ENCODE measurements at regions not wholly inside any gene's neighbourhood (a gene's known extent, or its start where the extent isn't known, plus 50 kb on each side); places are given as distances from the start of the nearest gene placed in this dataset.
"Not testable (repeated sequence)": the region's sequence is repeated elsewhere in the genome, so short reads cannot be mapped to it uniquely, and the experiment has no call there.

DNA sequence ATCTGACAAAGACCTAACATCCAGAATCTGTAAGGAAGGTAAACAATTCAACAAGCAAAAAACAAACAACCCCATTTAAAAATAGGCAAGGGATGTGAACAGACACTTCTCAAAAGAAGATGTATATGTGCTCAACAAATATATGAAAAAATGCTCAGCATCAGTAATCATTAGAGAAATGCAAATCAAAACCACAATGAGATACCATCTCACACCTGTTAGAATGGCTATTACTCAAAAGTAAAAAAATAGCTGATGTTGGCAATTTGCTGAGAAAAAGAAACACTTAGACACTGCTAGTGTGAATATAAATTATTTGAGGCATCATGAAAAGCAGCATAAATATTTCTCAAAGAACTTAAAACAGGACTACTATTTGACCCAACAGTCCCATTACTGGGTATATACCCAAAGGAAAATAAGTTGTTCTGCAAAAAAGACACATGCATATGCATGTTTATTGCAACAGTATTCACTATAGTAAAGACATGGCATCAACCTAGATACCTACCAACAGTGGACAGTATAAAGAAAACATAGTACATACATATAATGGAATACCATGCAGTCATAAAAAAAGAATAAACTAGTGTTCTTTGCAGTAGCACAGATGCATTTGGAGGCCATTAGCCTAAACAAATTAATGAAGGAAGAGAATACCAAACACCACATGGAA is 980.1 kb downstream of the KCNMA1 start:
- no peak for DNase-seq

DNA sequence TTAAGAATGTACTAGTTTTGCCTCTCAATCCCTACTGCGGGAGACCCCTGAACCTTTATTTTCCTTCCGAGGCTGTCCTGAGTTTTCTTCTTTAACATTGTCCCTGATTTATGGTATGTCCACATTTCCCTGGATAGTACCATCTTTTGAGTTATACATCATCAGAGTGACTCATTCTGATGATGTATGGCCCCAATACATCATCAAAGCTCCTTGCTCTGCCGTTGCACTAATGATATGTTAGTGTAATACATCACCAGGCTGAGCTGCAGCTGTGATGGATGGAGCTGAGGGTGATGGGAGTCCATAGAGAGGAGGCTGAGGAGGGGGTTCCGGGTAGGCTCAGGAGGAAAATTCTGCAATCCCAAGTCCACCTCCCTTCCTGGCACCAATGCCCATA is 986.5 kb downstream of the KCNMA1 start:
- no peak for DNase-seq

DNA sequence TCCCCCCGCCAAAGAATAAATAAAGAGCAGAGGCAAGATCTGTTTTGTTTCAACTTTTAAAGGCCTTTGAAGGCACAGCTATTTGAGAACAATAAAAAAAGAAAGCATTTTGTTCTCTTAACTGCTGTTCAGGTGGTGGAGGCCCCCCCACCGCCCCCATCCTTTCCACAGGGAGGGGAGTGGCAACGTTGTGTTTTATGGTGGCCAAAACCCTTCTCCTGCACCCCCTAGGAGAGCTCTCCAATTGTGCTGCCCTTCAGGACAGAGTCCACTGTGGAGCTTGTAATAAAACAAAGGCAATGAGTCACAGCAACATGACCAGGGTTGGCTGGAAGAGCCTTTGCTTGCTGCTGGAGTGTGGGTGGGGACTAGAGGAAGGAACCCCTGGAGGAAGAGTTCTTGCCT is 987.9 kb downstream of the KCNMA1 start:
- DNase-seq: peak; percentile 71

DNA sequence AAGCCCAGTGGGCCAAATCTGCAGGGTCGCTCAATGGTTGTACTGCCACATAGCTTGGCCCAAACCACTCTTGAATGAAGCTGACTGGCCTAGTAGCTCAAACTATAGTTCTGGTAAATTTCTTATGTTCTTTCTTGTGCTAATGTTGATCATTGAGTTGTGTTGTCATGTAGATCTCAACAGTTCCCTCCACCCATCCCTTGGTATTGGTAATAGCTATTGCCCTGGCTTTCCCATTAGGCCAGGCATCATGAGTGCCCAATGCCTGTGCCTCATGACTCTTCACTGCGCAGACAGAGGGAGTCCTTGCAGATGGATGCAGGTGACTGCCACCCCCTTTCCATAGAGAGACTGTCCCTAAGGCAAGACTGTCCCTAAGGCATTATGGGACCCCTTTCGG is 988.4 kb downstream of the KCNMA1 start:
- DNase-seq: no peak

DNA sequence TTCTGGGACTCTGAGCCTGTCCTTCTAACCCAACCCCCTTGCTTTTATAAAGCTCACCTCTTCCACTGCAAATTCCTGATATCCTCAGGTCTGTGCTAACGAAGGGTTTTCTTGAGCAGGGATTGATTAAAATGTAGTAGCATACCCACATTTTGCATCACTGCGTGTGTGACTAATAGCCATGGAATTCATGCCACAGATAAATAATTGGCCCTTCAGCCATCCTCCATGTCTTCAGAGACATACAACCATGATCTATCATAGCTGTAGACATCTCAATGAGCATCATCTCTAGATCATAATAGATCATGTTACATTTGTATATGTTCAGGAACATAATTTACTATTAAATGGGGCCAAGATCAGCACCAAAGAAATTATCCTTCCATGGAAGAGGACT is 990.3 kb downstream of the KCNMA1 start:
- DNase-seq: peak; percentile 69

DNA sequence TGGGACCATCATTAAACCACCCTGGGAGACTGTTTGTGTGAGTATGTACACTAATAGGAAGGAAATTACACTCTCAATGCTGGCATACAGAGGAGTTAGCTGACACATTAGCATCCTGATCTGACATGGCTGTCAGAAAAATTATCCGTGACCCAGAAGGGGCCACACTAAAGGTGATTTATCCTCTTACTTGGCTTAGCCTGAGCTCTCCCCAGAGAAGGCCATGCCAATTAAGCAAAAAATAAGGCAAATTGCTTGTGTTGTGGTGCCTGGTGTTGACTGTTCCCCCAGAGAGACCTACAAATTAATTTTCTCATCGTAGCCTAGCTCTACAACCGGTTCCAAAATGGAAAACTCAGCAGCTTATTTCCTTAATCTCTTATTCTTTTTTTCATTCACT is 992.3 kb downstream of the KCNMA1 start:
- no peak for DNase-seq

DNA sequence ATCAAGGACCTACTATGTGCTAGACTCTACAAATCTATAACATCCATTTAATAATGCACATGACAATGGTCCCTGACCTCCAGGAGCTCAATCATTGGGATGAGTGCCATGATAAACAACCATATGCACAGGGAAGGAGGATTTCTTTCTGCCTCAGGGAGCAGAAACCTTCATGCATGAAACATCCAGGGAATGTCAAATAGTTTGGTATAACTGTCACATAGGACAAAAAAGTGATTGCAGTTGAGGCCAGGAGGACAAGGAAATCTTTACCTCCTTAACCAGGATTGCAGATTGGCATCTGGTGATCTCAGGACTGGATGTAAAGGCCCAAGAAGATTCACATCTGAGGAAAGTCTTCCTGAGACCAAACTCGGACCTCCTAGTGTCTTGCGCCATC is 993.1 kb downstream of the KCNMA1 start:
- DNase-seq: peak; percentile 41

DNA sequence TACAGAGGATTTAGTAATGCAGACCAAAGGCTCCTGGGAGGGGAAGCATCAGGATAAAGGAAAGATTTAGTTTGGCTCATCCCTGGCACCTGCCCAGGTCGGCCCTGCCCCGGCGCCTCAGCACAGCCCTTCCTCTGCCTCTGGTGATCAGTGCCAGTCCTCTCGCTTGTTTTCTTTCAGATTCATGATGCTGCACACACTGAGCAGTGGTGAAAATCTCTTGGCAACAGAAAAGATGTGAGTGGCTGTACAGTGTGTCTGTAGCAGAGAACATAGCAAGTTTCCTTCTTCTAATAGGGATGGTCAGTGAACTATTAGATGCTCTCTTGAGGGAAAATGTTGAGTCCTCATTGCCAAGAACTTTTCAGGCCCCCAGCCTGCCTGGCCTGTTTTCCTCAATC is 994.1 kb downstream of the KCNMA1 start:
- no peak for DNase-seq

DNA sequence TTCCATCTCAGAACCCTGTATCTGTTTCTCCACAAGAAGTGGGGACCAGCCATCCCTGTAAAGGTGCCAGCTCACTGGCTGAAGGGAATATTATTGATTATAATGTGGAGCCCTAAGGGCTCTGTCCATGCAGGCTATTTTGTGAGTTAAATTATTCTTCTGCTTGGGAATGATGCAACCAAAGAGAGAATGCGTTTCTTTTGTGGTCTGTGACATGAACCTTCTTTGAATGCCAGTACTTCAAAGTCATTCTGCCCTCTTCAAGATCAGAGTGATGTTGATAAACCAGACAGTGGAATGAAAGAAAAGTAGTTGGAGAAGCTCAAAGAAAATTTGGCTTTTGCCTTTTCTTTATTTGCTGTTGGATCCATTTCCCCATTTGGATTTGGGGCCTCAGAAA is 995.2 kb downstream of the KCNMA1 start:
- no peak for DNase-seq

DNA sequence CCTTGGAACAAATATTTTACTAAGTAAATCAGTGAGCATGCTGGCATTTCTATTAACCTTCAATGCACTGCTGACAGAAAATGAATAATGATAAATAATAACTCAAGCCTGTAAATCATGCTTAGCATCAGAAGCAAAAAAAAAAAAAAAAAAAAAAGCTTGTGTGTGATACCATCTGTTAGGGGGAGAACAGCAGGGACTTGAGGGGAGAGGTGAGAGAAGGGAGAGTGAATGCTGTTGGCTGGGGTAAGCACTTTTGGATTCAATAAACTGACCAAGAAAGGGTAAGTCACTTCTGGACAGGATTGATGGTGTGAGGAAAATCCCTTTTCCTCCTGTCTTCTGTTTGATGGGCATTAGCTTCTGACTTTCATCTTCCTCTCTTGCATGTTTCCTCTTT is 996.4 kb downstream of the KCNMA1 start:
- no peak for DNase-seq

DNA sequence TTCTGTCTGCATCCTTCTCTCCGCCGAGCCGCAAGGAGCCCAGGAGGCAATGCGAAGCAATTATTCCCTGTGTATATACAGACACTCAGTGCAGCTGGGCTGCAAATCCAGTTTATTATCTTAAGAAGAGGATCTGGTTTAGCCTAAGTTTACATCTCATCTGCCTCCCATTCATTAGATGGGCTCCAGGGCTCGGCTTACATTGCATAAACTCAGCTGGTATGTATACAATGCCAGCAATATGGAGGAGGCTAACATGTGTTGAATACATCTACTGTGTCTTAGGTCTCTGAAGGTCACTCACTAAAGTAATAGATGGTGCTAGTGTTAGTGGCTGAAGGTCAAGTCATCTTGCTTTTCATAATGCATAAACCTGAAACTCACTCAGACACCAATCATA is 996.8 kb downstream of the KCNMA1 start:
- DNase-seq: no peak

DNA sequence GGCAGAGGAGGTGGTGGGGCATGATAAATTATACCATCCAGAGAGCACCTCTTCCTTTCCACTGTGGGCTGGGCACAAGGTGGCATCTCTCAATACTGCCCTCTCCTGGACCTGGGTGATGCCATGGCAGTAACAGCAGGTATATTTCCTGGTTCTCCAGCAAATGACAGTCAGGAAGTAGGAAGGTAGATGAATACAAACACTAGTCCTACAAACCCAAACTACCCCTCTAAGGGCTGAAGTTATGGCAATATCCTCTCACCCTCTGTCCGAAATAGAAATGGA is 1004.9 kb downstream of the KCNMA1 start:
- DNase-seq: peak; percentile 15

DNA sequence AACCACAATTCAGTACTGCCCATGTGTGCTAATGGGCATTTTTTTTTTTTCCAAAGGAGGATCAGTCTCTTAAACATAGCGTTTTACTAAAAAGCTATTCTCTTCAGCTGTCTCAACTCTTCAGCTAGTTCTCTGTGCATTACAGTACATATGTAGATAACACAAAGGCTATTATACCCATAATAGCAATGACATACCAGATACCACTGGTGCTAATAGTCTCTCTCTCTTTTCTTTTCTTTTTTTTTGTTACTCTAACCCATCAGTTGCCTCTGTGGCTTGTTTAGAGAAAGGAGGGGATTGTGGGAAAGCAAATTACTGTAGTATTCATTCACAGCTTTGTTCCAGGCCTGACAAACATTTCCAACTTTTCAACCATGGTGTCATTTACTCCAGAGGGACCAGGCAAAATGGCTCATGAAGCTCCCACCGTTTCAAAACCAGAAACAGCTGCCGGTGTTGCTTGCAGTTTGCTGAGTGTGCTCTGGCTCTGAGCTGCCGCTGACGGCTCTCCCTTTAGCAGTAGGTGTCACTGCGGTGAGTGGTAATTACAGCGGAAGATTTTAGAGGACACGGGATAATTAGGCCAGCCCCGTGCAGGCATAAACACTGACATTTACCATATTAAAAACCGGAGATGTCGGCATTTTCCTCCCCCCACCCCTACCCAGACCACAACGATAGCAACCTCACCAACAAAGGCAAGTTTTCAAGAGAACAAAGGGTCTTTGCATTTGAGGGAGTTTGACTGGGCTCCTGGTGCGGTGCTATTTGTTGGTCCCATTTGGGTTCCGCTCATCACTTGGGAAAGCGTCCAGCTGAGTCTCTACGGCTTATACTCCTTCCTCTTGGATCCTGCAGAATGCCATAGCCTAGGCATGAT is 1005.5 kb downstream of the KCNMA1 start:
- no peak for DNase-seq

DNA sequence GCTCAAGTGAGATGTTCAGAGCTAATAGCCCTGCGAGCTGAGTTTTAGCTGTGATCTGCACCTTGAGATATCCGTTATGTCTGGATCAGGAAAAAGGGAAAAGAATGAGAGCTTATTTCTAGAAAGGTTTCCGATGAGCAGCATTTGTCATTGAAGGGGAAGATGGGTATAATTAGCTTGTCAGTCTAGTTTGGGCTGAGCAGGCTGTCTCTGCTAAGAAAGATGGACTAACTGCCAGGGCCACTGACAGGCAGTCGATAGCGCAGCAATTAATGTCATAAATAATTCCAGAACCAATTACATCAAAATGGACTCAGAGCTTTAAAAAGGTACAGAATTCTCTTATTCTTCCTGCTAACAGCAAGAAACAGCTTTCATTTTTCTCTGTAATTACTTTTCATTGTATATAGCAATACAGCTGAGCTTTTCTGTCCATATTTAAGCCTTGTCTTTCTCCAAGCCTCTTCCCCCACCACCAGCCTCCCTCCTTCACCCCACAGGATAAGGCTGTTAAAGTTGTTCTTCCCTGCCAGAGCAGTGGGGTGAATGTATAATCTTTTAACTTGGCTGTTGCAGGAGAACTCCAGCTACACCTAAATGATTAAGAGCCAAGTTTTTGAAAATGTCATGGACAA is 1006.5 kb downstream of the KCNMA1 start:
- no peak for DNase-seq

DNA sequence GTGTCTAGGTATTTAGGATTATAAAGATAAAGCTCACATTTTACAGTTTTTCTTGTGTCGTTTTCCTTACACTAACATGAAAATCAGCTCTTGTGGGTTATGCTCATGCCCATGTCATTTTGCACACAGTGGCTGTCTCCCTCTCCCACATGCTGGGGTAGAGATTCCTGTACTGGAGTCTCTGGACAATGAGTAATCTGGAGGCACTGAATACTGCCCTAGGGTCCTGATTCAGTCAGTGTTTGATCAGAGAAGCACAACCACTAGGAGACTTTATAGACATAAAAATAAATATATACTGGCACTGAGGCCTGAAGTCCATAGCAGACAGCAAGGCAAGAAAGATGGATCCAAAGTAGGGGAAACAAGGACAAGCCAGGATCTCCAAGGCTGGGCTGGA is 1008.8 kb downstream of the KCNMA1 start:
- DNase-seq: peak; percentile 27

DNA sequence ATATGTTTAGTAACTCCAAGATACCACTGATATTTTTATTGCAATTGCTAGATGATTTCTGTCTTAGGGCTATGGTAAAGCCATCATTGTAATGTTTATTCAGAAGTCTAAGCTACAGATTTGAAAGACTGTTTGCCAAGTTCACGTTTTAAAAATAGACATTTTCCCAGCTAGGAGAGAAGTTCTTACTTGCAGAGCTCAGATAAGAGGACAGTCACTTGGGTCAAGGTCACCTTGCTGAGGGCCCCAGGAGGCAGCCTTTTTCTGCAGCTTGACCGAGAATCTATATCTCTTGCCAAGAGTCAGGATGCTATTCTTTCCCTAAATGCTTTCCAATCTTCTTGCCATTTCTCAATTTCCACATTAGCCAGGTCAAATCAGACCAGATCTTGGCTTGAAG is 1011.2 kb downstream of the KCNMA1 start:
- DNase-seq: no peak

DNA sequence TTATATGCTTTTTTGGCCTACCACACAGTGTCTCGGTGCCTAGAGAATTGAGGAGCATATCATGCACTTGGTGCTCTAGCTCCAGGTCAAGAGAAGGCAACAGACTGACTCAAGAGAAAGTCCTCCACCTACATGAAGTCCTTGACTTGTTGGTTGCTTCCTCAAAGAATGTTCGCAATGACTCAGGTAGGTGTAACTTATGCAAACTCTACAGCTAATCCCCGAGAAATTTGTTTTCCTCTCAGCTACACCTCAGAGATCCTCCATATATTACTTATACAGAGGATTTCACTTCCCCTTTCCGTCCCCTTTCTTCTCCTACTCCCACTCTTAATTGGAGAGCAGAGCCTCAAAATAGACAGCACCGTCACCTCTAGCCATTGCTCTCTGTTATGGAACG is 1013.1 kb downstream of the KCNMA1 start:
- DNase-seq: no peak

DNA sequence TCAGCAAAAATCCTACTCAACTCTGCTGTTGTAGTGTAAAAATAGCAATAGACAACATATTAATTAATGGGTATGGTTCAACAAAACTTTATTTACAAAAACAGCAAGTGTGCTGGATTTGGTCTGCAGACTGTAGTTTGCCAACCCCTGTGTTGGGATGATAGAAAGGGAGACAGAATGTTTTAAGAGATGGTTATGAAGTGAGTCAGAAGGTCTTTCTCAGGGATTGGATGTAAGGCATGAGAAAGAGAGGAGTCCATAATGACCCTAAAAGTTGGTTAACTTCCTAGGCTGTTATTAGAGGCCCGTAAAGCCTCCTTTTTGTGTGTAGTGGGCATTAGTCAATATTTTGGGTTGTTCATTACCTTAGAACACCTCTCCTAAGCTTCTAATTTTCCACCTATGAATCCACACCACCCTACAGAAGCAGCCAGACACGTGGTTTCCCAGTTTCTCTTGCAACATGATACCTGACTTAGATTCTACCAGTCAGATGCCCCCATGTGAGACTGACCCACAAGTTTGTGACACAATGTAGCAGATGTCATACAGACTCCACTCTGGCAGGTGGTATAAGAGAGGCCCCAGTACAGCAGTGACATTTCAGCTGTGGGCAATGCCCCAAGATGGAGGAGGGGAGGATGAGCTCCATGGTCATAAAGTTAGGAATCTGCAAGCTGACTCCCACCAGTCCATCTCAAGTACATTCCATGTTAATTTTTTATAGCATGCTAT is 1015.6 kb downstream of the KCNMA1 start:
- DNase-seq: peak; percentile 21

DNA sequence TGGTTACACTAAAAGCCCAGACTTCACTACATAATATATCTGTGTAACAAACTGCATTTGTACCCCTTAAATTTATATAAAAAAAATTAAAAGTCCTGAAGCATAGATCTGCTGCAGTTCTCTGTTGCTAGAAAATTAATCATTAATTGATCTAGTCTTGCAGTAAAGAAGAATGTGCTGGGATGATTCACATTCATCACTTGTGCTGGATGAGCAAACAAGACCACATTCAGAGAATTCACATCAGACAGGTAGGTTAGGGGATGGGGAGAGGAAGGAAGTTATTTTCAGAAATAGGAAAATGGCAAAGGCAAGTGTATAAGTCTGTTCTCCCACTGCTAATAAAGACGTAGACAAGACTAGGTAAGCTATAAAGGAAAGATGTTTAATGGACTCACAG is 1019.0 kb downstream of the KCNMA1 start:
- no peak for DNase-seq

DNA sequence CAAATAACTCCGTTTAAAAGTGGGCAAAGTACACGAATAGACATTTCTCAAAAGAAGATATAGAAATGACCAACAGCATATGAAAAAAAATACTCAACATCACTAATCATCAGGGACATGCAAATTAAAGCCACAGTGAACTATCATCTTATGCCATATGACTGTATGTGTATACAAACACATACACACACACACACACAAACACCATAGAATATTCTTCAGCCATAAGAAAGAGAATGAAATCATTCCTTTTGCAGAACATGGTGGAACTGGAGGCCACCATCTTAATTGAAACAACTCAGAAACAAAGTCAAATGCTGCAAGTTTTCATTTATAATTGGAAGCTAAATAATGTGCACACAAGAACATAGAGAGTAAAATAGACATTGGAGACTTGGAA is 1019.4 kb downstream of the KCNMA1 start:
- DNase-seq: no peak

DNA sequence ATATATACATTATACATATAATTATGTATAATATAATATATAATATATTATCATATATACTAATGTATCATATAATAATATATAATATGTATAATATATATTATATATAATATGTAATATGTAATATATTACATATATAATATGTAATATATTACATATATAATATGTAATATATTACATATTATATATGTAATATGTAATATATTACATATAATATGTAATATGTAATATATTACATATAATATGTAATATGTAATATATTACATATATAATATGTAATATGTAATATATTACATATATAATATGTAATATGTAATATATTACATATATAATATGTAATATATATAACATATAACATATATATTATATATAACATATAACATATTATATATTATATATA is 1020.9 kb downstream of the KCNMA1 start:
- DNase-seq: not testable (repeated sequence)

DNA sequence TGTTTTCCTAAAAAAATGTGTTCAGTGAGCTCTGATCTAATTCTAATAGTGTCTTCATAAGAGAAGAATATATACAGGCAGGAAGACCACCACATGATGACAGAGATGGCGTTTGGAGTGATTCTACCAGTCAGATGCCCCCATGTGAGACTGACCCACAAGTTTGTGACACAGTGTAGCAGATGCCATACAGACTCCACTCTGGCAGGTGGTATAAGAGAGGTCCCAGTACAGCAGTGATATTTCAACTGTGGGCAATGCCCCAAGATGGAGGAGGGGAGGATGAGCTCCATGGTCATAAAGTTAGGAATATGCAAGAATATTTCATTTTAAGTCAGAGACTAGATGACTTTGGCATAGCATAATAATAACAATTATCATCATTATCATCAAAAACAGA is 1022.6 kb downstream of the KCNMA1 start:
- DNase-seq: no peak
